Ecto neural progenitor cell (in vitro differentiated cells): ENCODE measurements at regions not wholly inside any gene's neighbourhood (a gene's known extent, or its start where the extent isn't known, plus 50 kb on each side); places are given as distances from the start of the nearest gene placed in this dataset.
"Not testable (repeated sequence)": the region's sequence is repeated elsewhere in the genome, so short reads cannot be mapped to it uniquely, and the experiment has no call there.

ENCODE experiments used
- DNase-seq: peaks from one replicate; pipeline ENCODE4 v3.0.0-alpha.2; 2018; ENCODE audit warnings: low spot score

- DNase-seq: not testable (repeated sequence)
Observed at GRCh38 chr4:186847429-186848131, 123.9 kb upstream of the FAT1 start.

GRCh38 chr4:186848437-186848836 is 124.8 kb upstream of the FAT1 start:
- DNase-seq: no peak

- no peak for DNase-seq
Observed at GRCh38 chr4:186851291-186852072, 127.8 kb upstream of the FAT1 start.

GRCh38 chr4:186852073-186852420 is 128.4 kb upstream of the FAT1 start:
- no peak for DNase-seq

- DNase-seq: no peak
Observed at GRCh38 chr4:186852964-186853391, 129.3 kb upstream of the FAT1 start.

- DNase-seq: no peak
Observed at GRCh38 chr4:186854256-186854655, 130.6 kb upstream of the FAT1 start.

- no peak for DNase-seq
Observed at GRCh38 chr4:186855111-186855510, 131.5 kb upstream of the FAT1 start.

GRCh38 chr4:186857793-186858192 is 134.1 kb upstream of the FAT1 start:
- DNase-seq: no peak

- DNase-seq: no peak
Observed at GRCh38 chr4:186858355-186858754, 134.7 kb upstream of the FAT1 start.

GRCh38 chr4:186859420-186859819 is 135.8 kb upstream of the FAT1 start:
- no peak for DNase-seq

- no peak for DNase-seq
Observed at GRCh38 chr4:186861317-186861716, 137.7 kb upstream of the FAT1 start.

- no peak for DNase-seq
Observed at GRCh38 chr4:186871856-186872255, 148.2 kb upstream of the FAT1 start.

- DNase-seq: not testable (repeated sequence)
Observed at GRCh38 chr4:186873095-186873494, 149.4 kb upstream of the FAT1 start.

- no peak for DNase-seq
Observed at GRCh38 chr4:186875476-186875875, 151.8 kb upstream of the FAT1 start.

GRCh38 chr4:186876961-186877626 is 153.4 kb upstream of the FAT1 start:
- DNase-seq: no peak

GRCh38 chr4:186878203-186878776 is 154.6 kb upstream of the FAT1 start:
- no peak for DNase-seq

GRCh38 chr4:186881521-186882220 is 158.0 kb upstream of the FAT1 start:
- DNase-seq: no peak

GRCh38 chr4:186882293-186882692 is 158.6 kb upstream of the FAT1 start:
- DNase-seq: no peak

GRCh38 chr4:186885289-186885688 is 161.6 kb upstream of the FAT1 start:
- no peak for DNase-seq

- no peak for DNase-seq
Observed at GRCh38 chr4:186886759-186887158, 163.1 kb upstream of the FAT1 start.

GRCh38 chr4:186887291-186887700 is 163.6 kb upstream of the FAT1 start:
- DNase-seq: no peak

GRCh38 chr4:186887752-186888151 is 164.1 kb upstream of the FAT1 start:
- no peak for DNase-seq
